Hepatic stellate cell (primary cell): ENCODE measurements at regions not wholly inside any gene's neighbourhood (a gene's known extent, or its start where the extent isn't known, plus 50 kb on each side); places are given as distances from the start of the nearest gene placed in this dataset.
"Not testable (repeated sequence)": the region's sequence is repeated elsewhere in the genome, so short reads cannot be mapped to it uniquely, and the experiment has no call there.

Experiments used
- DNase-seq: peaks from one replicate; pipeline ENCODE4 v3.0.0; 2011; ENCODE audit warnings: low spot score

DNA sequence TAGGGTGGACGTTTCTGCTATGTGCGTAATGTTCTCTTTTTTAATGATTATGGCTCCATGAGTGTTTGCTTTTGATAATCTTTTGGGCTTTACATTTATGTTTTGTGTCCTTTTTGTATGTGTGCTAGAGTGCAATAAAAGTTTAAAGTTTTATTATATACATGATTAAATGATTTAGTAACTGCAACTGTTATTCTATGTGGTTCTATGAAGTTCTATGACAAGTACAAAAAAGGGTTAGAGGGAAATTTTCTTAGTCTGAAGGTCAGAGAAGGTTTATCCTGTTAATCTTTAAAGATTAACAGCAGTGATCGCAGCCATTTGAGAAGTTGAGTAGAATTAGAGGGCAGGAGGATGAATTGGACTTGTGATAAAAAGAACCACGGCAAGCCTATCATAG, 386.4 kb upstream of the CHRM3 start:
- DNase-seq, result no peak

DNA sequence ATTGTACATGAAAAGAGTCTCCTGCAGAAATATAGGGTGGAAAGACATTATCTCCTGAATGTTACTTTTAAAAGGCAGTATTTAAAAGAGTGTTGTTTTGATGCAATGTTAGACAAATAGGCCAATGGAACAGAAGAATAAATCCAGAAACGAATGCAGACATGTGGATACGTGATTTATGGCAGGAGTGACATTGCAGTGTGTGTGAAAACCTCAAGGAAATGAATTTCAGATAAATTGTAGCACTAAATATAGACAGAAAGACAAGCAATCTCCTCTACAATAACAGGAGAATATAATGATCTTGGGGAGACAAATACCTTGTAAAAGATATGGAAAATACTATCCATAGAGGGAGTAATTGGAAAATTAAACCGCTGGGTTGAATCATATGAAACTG, 387.8 kb upstream of the CHRM3 start:
- no peak for DNase-seq

DNA sequence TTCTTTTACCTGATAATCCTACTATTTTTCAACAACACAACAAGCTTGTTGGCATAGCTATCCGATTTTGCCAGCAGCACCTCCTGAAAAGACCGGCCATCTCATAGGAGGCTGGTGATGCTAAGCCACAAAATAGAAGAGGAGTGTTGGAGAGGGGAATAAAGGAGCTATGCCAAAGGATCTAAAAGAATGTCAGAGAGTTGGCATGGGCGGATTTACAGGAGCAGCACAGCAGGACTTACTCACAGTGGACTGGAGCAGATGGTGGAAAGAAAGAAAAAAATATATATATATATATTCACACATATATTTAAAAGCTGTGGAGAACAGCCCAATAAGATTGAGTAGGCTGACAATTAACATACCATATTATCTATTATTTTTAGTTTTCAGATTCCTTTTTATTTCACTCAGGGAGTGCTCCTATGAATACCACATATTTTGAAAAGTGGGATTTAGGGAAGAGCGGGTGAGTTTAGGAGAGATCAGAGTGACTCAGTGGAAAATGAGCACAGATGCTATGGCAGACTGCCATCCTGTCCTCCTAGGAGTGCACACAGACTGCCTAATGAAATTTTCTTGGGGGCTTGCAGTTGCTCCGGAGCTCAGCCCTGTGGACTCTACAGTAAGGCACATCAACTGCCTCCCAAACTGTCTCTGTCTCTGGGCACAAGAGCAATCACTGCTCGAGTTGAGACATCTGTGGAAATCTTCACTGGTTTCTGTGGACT, 394.4 kb upstream of the CHRM3 start:
- DNase-seq, result no peak

DNA sequence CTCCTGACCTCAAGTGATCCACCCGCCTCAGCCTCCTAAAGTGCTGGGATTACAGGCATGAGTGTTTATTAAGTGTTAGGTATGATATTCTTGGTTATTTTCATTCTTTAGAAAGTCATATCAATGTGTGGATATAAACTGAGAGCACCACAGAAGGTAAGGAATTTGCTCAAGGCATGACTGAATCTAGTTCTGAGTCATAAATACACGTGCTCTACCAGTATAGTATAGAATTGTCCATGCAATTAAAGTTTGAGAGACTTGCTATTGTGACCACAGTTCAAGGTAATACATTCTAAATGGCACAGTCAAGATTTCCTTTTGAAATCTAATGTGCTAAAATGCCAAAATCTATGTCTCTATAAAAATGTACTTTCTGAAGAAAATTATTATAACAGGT, 401.1 kb upstream of the CHRM3 start:
- DNase-seq, result no peak

DNA sequence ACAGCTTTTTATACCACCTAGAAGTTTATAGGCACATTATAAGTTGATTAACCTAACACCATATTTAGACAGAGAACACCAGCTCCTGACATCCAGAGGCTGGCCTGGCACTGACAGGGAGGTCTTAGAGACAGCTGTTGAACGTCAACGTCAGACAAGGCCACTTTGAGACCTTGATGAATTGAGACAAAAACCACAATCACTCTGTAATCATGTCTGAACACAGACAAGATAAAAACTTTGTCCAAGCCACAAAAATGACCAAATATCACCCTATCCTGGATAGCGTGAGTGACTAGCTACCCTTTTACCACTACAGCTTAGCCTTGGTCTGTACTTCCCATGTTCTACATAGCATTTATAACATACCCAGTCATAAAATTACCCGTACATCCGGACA, 403.6 kb upstream of the CHRM3 start:
- no peak for DNase-seq

DNA sequence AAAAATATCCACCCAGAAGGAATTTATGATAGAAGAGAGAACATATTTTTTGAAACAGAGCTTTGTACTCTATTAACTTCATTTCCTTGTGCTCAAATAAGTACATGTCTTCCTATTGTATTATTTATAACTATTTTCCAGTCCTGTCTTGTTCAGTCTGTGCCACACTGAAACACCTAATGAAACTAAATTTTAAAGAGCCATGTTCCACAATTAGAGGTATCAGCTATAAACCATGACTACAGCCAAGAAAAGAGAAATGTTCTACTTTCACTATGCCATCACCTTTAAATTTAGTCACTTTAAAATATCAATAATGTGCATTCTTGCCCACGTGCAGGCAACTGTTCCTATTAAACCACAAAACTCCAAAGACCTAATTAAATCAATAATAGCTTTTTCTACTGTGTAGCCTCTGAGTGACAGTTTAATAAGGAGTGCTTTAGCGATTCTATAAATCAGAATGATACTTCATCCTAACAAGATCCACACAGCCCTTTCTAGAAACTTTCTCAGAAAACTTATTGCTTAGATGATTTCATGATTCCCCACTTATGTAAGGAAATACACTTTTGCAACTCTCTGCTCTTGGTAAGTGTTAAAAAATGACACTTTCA, 404.9 kb upstream of the CHRM3 start:
- DNase-seq, result no peak

DNA sequence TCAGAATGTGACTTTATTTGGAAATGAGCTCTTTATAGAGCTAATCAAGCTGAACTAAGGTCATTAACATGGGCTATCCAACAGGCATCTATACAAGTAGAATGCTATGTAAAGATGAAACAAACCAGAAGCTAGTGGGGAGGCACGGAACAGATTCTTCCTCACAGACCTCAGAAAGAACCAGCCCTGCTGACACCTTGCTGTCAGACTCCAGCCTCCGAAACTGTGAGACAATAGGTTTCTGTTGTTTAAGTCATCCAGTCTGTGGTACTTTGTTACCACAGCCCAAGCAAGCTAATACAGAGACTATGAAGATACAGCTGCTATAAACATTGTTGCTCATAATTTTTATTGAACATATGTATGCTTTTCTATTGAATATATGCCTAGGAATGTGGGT, 406.3 kb upstream of the CHRM3 start:
- DNase-seq, result no peak

DNA sequence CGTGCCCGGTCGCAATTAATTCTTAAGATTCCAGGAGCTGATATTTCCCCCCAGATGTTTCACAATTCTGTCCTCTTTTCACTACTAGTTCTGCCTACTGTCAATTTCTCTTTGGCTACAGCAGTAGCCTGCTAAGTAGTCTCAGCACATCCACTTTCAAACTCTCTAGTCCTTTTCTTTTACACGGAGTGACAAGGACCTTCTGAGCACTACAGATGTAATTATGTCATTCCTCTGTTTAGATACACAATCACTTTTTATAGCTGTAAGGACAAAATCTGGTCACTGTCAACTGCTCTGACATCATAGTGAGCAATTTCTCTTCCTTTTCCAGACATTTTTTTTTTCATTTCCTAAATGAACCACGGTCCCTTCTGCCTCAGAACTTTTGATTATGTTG, 421.7 kb upstream of the CHRM3 start:
- no peak for DNase-seq

DNA sequence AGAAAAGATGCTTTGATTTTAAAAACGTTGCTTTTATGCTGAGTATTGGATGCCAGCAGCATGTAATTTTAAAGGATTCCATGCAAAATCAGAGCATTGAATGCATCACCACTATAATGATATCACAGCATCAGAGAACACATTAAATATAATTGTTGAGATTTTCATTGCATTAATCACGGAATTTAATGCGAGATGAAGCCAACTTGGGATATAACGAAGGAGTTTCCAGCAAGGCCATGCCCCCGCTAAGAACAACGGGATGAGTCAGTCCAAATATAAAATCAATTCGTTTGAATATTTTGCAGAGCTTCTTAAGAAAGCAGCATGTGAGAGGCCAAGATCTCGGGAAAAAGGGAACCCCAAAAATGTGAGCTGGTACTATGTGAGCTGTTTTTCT, 423.4 kb upstream of the CHRM3 start:
- no peak for DNase-seq

DNA sequence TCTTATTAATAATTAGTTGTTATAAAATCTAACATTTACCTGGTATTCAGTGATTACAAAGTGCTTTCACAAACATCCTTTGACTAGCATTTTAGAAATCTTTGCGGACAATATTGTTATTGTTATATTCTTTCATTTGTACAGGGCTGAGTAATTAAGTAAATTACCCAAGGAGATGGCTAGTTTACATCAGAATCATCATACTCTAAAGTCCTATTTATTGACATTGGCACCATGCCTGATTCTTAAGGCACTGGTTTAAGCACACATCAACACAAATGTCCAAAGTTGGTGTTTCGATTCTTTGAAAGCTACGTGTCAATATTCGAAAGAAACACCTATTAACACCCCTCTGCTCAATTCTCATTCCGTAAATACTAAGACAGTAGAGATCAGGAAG, 424.6 kb upstream of the CHRM3 start:
- DNase-seq, result no peak

DNA sequence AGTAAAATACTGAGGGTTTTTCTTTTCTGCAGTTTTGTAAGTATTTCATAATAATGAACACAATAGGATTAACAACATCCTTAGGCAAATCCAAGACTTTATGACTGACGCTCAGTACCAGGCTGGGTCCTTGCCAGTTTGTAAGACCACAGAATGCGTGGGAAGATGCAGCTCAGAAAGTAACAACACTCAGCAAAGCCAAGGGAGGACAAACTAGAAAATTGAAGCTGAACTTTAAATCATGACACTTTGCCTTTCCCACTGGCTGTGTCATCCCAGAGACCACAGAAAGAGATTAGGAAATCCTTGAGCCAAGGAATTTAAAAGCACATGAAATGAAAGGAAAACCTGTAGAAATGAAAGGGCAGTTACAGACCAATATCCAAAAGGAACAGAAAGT, 426.3 kb upstream of the CHRM3 start:
- no peak for DNase-seq

DNA sequence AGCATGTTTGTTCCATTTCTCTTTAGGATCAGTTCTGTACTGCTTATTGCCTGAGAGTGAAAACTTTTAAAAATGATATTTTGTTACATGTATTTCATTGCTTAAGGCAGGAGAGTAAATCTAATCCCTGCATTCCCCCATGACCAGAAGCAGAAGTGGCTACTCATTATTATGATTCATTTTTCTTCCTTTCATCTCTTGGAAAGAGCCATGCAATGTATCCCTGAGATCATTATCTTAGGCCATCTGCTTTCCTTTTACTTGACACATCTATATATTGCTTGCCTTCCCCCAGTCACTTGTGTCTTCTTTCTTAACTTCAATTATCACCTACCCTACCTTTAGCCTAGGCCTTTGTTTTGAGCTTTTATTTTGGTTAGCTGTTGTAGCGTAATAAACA, 430.4 kb upstream of the CHRM3 start:
- no peak for DNase-seq

DNA sequence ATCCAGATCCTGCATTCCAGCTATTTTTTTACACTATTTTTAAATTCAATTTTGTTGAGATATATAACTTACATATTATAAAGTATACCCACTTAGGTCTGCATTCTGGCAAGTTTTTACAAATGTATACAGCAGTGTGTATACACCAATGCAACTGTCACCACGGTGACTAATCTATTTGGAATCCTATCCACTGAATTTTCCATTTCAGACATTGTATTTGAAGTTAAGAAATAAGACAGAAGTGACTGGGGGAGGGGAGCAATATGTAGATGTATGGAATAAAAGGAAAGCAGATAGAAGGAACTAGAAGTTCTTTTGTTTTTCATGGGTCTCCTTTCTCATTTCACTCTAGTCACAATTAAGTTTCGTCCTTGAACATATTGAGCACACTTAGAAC, 431.5 kb upstream of the CHRM3 start:
- no peak for DNase-seq

DNA sequence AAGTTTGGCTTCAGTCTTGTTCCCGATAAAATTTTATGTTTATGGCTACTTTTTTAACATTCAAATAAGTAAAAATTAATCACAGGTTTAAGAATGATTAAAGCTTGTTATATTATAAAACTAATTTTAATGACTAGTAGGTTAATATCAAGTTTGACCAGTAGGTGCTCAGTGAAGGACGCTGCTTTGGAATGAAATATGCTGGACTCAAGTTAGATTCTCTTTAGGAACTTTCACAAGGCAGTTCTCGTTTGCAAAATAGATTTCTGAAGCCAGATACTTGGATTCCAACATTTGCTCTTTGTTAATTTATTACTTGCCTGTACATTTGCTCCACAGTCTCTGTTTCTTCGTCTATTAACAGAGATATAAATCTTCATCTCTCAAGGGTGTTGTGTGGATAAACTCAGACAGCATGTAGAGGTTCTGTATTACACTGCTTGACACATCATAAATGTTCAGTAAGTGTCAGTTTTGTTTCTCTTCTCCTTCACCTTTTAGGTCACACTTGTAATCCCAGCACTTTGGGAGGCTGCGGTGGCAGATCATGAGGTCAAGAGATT, 432.8 kb upstream of the CHRM3 start:
- DNase-seq, result no peak

DNA sequence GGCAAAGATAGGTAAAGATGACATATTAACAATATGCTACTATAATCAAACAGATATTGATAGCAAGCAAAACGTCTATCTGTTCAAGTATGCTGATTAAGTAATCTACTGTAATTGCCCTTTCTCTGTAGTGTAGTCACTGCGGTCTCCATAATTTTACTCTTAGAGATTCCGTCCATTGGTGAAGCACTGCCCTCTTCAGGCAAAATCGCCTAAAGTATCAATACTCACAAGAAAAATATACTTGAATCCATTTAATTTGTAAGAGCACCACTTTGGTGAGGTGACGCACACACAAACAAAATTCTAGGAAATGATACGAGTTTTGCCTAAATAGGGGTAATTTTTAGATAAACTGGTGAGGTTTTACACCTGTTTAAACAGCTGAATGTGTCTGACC, 434.6 kb upstream of the CHRM3 start:
- DNase-seq, result no peak

DNA sequence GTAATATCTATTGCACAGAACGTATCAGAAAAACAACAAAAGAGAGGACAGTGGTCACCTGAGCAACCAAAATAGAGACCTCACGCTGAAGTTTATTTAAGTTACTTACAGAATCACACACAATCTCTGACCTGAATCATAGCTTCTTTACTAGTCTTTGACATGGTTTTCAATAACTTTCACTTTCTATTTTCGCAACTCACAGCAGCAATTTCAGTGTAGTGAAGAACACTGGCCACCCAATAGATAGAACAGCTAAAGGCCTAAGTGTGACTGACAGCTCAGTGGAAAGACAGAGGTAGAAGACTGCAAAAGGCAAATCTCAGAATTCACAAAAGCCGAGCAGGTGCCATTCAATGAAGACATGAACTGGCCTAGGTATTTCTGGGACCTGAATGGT, 435.6 kb upstream of the CHRM3 start:
- DNase-seq, result no peak

DNA sequence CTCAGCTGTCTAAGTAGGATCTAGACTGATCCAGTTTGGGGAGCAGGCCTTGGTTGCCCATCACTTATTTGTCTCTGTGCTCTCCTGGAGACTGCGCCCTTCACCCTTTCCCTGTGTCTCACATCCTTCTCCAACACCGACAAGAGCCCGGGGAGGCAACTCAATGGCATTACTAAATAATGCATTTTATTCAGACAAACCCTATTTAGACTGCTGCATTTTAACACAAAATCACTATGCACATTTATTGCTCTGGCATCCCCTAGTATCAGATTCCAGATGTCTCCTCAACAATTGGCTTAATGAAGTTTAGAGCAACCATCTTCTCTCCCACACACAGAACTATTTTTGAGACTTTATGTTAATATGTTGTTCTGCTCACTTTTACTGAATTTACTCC, 436.4 kb upstream of the CHRM3 start:
- no peak for DNase-seq

DNA sequence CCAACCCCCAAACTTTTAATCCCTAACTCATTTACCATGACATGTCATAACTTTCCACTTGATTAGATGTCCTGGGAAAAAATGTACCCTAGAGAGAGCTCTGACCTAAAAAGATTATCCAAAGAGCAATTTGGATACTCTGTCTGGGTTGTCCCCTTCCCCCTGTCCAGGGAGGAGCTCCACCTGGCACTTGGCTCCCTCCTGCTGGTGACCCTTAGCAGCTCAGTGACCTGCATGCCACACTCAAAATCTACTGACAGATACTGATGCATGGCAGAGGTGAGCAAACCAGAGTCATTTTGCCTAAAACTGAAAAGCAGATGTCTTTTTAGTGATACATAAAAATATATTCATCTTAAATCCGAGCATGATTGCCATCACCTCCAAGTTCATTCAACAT, 442.3 kb upstream of the CHRM3 start:
- DNase-seq, result no peak

DNA sequence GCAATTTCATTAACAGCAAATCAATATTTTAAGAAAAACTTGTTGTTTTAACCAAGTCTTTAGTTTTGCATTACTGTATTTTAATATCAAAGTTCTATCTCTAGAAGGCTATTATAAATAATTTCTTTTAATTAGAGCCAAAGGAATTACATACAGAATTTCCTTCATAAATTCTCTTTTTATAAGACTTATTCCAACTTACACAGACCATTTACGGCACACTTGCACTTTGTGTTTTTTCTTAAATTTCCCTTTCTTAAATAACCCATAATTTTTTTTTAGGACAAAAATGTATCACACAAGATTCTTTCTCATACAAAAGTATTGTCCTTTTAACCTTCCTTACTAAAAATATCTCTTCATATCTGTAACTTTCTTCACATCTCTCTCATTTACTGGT, 458.5 kb upstream of the CHRM3 start:
- DNase-seq, result no peak

DNA sequence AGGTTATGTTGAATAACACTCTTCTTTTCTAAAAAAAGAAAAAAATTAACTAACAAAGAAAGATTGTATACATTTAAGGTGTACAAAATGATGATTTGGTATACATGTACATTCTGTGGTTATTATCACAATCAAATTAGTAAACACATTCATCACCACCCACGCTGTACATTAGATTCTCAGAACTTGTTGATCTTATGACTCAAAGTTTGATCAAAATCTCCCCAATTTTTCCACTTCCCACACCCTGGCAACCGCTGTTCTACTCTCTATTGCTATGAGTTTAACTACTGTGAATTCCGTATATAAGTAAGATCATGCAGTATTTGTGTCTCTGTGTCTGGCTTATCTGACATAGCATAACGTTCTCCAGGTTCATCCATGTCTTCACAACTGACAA, 469.5 kb upstream of the CHRM3 start:
- DNase-seq, result no peak

DNA sequence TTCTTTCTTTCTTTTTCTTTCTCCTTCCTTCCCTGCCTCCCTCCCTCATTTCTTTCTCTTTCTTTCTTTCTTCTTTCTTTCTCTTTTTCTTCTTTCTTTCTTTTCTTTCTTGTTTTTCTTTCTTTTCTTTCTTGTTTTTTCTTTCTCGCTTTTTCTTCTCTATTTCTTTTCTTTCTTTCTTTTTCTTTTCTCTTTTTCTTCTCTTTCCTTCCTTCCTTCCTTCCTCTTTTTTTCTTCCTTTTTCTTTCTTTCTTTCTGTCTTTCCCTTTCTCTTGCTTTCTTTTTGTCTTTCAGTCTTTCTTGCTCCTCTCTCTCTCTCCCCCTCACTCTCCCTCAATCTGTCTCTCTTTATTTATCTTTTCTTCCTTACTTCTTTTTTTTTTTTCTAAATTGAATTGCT, 472.0 kb upstream of the CHRM3 start:
- DNase-seq, result no peak

DNA sequence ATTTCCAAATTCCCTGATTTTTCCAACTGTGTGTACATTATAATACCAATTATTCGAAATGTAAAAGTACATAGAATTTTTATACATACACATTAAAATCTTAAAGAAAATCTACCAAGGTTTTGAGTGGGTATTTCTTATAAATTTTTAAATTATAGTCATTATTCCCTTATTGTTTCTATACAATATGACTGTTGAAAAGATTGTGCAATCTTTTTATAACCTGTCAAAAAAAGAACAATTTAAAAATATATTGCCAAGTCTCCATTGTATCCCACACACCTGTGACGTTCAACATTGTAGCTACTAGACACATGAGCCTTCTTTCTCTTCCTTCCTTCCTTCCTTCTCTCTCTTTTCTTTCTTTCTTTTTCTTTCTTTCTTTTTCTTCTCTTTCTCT, 473.2 kb upstream of the CHRM3 start:
- no peak for DNase-seq

DNA sequence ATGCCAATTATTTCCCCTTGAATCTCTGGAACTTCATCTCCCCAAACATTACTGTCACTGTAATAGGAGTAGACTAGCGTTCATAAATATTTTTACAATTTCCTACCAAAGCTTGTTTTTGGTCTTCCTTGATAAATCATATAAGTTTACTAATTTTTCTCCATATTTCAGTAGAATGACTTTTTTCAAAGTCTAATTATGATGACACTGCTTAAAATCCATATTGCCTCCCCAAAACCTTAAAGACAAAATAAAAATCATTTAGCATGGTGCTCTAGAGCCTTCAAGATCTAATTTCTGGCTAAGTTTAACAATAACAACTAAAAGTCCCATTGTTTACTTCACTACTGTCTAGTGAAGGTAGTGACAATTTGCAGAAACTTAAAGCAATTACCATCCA, 474.2 kb upstream of the CHRM3 start:
- DNase-seq, result no peak

DNA sequence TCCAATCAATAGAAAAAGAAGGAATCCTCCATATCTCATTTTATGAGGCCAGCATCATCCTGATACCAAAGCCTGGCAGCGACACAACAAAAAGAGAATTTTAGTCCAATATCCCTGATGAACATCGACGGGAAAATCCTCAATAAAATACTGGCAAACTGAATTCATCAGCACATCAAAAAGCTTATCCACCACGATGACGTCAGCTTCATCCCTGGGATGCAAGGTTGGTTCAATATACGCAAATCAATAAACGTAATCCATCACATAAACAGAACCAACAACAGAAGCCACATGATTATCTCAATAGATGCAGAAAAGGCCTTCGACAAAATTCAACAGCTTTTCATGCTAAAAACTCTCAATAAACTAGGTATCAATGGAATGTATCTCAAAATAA, 483.6 kb upstream of the CHRM3 start:
- not testable (repeated sequence) for DNase-seq
